SJCRH30 (cell line): ENCODE measurements at regions not wholly inside any gene's neighbourhood (a gene's known extent, or its start where the extent isn't known, plus 50 kb on each side); places are given as distances from the start of the nearest gene placed in this dataset.
"Not testable (repeated sequence)": the region's sequence is repeated elsewhere in the genome, so short reads cannot be mapped to it uniquely, and the experiment has no call there.

ENCODE experiments used
- DNase-seq, 2 experiments: peaks; one replicate each; pipeline ENCODE4 v3.0.0-alpha.2; 2015 to 2020
- H3K27ac ChIP-seq: fragments of 250-450 bp; sonication (Bioruptor Pico); 2 replicates; pipeline ENCODE4 v1.5.1; 2020; ENCODE audit warnings: mild to moderate bottlenecking, moderate library complexity
- H3K27me3 ChIP-seq: fragments of 250-450 bp; sonication (Bioruptor Pico); 2 replicates; pipeline ENCODE4 v1.5.1; 2020; ENCODE audit warnings: mild to moderate bottlenecking, moderate library complexity
- H3K36me3 ChIP-seq: fragments of 250-450 bp; sonication (Bioruptor Pico); 2 replicates; pipeline ENCODE4 v1.5.1; 2020; ENCODE audit warnings: mild to moderate bottlenecking, moderate library complexity
- H3K4me1 ChIP-seq: fragments of 250-450 bp; sonication (Bioruptor Pico); 2 replicates; pipeline ENCODE4 v1.5.1; 2020; ENCODE audit warnings: mild to moderate bottlenecking, moderate library complexity
- H3K4me3 ChIP-seq: fragments of 250-450 bp; sonication (Bioruptor Pico); 2 replicates; pipeline ENCODE4 v1.5.1; 2020; ENCODE audit warnings: mild to moderate bottlenecking, moderate library complexity
- H3K9me3 ChIP-seq: fragments of 250-450 bp; sonication (Bioruptor Pico); replicated peaks from 2 replicates; pipeline ENCODE4 v1.5.1; 2020; ENCODE audit warnings: mild to moderate bottlenecking, moderate library complexity

GRCh38 chr6:57915300-57915699 lies 597.9 kb downstream of the PRIM2 start:
- not testable (repeated sequence) for H3K4me3 ChIP-seq, H3K9me3 ChIP-seq, H3K27me3 ChIP-seq, H3K27ac ChIP-seq, DNase-seq, H3K4me1 ChIP-seq, H3K36me3 ChIP-seq

DNA sequence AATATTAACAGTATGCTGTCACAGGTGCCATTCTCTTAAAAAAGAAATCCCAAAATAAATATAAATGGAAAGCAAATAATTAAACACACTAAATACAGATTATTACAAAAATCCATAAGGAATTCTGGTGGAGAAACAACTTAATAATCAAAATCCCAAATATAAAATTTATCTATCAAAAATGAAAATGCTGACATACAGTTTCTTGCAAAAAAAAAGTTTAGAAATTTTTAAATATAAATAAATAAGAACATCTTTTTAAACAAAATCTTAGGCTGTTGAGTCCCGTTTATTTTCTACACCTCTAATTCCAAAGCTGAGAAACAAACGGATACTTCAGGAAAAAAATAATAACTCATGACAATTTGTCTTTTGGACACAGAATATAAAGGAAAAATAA lies 625.5 kb downstream of the PRIM2 start:
- not testable (repeated sequence) for H3K27me3 ChIP-seq, H3K27ac ChIP-seq, DNase-seq, H3K9me3 ChIP-seq, H3K36me3 ChIP-seq, H3K4me1 ChIP-seq, H3K4me3 ChIP-seq

- H3K4me3 ChIP-seq = not testable (repeated sequence)
These were observed 628.8 kb downstream of the PRIM2 start for GRCh38 chr6:57946084-57946768.

DNA sequence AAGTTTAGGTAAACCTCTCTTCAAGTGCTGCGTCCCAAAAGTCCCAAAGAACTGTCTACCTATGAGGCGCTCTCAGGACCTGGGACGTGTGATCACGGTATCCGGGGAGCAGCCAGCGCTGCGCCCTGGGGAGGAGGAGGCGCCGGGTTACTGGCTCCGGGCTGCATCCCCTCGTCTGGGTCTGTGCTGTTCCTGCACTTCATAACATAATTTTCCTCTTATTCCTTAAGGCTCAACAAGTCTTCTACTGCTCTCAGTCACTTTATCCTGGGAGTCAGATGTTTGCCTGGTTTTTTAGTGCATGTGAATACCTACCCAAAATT lies 629.3 kb downstream of the PRIM2 start:
- DNase-seq, H3K4me1 ChIP-seq, H3K9me3 ChIP-seq, H3K36me3 ChIP-seq, H3K27ac ChIP-seq, H3K4me3 ChIP-seq, H3K27me3 ChIP-seq: not testable (repeated sequence)

More at GRCh38 chr6:57946084-57946768, 628.8 kb downstream of the PRIM2 start:
- not testable (repeated sequence) for H3K9me3 ChIP-seq, H3K36me3 ChIP-seq, H3K27ac ChIP-seq, DNase-seq, H3K27me3 ChIP-seq, H3K4me1 ChIP-seq

GRCh38 chr6:57948481-57948880 lies 631.1 kb downstream of the PRIM2 start:
- DNase-seq, H3K27ac ChIP-seq, H3K9me3 ChIP-seq, H3K4me3 ChIP-seq, H3K36me3 ChIP-seq, H3K27me3 ChIP-seq, H3K4me1 ChIP-seq: not testable (repeated sequence)

DNA sequence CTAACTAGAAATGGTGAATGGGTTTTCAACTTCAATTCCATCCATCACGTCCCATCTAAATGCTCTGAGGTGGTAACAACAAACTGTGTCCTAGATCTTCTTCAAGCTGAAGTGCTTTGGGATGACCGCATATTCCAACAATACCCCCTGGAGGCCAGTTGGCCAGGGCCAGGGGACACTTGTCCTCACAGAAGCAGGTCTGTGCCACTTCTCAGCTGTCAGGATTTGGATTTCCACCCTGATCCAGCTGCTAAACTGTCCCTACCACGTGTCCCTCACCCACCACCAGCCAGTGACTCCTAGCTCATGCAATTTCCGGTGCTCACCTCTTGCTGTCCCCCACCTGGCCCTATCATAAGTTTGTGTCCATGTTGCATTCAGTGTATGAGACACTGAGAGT lies 633.0 kb downstream of the PRIM2 start:
- not testable (repeated sequence) for H3K27ac ChIP-seq, H3K27me3 ChIP-seq, DNase-seq, H3K9me3 ChIP-seq, H3K36me3 ChIP-seq, H3K4me1 ChIP-seq, H3K4me3 ChIP-seq

- H3K4me1 ChIP-seq, H3K36me3 ChIP-seq, H3K9me3 ChIP-seq, H3K27ac ChIP-seq, H3K27me3 ChIP-seq, DNase-seq, H3K4me3 ChIP-seq: not testable (repeated sequence)
These were observed 649.3 kb downstream of the PRIM2 start for GRCh38 chr6:57966757-57967156.

DNA sequence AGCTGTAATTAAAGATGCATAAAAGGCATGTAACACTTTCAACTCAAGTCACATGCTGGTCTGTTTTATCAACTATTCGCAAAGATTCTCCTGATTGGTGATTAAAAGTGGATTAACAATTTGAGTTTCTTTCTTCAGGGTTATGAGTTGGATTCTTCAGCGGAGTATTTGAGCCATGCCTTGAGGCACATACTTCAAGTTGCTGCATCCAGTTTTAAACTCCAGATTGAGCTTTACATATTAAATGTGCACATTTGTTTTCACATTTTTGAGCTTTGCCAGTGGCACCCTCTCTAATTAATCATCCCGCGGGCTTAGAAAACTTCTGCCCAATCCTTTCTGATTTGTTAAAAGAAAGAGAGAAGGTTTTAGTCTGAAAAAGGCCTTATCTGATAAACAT lies 654.5 kb downstream of the PRIM2 start:
- not testable (repeated sequence) for H3K9me3 ChIP-seq, H3K27ac ChIP-seq, H3K36me3 ChIP-seq, H3K27me3 ChIP-seq, H3K4me3 ChIP-seq, H3K4me1 ChIP-seq, DNase-seq

DNA sequence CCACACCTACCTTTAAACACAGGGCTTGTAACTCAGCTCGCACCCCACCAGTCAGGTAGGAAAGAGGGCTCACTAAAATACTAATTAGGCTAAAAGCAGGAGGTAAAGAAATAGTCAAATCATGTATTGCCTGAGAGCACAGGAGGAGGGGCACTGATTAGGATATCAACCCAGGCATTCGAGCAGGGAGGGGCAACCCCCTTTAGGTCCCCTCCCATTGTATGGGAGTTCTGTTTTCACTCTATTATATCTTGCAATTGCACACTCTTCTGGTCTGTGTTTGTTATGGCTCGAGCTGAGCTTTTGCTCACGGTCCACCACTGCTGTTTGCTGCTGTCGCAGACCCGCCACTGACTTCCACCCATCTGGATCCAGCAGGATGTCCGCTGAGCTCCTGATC lies 657.2 kb downstream of the PRIM2 start:
- no peaks in the 10 kb centered on the region; the same call in 1 of the 2 replicates for H3K36me3 ChIP-seq
- no peak overlapping the region for H3K4me3 ChIP-seq
- no peak for DNase-seq
- H3K9me3 ChIP-seq = no peaks in the 10 kb centered on the region
- H3K27ac ChIP-seq = no peak overlapping the region
- H3K4me1 ChIP-seq = no peaks in the 10 kb centered on the region
- H3K27me3 ChIP-seq = no peaks in the 10 kb centered on the region

- H3K27ac ChIP-seq, H3K4me1 ChIP-seq: not testable (repeated sequence)
These were observed 657.7 kb downstream of the PRIM2 start for GRCh38 chr6:57975127-57975526.

DNA sequence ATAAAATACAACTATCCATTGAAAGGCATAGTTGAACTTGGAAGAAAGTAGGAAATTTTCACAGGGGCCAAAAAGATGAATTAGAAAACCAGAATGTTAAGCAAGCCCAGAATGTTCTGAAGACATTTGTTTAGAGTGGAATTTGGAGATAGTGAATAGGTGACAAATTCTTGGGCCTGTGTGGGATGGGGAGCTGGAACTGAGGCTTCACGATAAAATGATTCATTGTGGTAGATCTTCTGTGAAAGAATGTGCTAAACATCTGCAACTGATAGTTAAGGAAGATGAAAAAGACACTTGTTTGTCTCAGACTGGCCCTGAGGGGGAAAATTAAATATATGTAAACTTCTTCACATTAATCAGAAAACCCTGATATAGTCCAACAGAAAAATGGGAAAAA lies 658.9 kb downstream of the PRIM2 start:
- not testable (repeated sequence) for DNase-seq, H3K27me3 ChIP-seq, H3K4me3 ChIP-seq, H3K9me3 ChIP-seq, H3K4me1 ChIP-seq, H3K36me3 ChIP-seq, H3K27ac ChIP-seq

More at GRCh38 chr6:57975127-57975526, 657.7 kb downstream of the PRIM2 start:
- not testable (repeated sequence) for DNase-seq, H3K27me3 ChIP-seq, H3K4me3 ChIP-seq, H3K9me3 ChIP-seq, H3K36me3 ChIP-seq

DNA sequence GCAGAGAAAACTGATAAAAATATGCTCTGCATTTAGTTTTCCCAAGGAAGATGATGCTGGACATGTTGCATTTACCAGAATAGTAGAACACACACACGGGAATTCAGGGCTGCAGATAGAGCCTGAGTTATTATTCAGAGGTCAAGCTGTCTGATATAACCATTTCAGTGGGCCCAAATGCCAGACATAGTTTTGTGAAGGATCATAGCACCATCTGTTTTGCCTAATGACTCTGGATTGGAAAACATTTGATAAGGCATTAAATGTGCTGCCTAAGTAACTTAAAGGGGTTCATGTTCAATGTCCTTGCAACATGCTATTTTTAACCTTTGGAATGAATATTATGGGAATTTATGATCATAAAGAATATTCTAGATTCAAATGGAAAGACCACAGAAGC lies 666.2 kb downstream of the PRIM2 start:
- H3K9me3 ChIP-seq, H3K27me3 ChIP-seq, H3K36me3 ChIP-seq, H3K4me3 ChIP-seq: not testable (repeated sequence)
- H3K4me1 ChIP-seq = peaks cover 25% of the 10 kb centered on the region
- peak; percentile 20 to 42 for DNase-seq
- peak overlapping the region; percentile 88 for H3K27ac ChIP-seq

DNA sequence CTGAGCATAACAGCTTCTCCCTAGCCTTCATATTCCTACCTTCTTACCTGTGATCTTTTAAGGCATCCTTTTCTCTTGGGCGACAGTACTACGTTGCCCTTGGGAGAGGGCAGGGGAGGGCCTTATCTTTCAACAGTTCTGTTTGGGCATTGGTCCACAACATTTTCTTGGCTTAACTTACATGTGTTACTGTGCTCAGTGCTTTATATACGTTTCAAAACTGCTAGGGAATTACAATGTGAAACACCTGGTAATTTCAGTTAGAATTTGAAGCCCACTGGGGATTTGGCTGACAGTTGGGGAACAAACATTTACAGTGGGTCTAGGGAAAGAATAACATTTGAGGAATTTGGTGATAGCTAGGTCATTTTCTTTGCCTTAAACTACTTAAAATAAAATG lies 667.1 kb downstream of the PRIM2 start:
- not testable (repeated sequence) for H3K27me3 ChIP-seq, H3K4me3 ChIP-seq, H3K9me3 ChIP-seq, H3K36me3 ChIP-seq
- Histone ChIP-seq H3K27ac (peak overlapping the region; percentile 88), H3K4me1 (peaks cover 25% of the 10 kb centered on the region)
- DNase-seq = peak; percentile 48 to 79

DNA sequence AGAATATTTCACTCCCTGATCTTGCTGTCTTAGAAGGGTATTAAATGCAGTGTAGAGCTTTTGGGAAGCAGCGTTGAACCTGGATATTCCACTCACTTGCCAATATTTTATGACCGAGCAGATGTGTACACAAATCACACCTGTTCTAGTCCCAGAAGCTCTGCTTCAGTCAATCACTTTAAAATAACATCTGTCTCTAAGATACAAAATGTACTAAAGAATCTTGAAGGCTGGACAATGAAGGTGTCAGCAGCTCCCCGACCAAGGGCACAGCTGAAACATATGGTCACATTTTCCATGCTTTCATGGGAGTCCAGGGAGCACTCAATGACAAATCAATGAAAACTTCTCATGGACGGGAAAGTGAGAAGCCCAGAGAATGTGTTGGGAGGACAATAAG lies 668.3 kb downstream of the PRIM2 start:
- peak; percentile 72 to 85 for DNase-seq
- H3K36me3 ChIP-seq, H3K27me3 ChIP-seq, H3K9me3 ChIP-seq: not testable (repeated sequence)
- Histone ChIP-seq H3K4me3 (peak overlapping the region; percentile 50), H3K27ac (peak overlapping the region; percentile 88), H3K4me1 (peaks cover 25% of the 10 kb centered on the region)

- Histone ChIP-seq H3K4me3 (peak overlapping the region; percentile 50), H3K27ac (peak overlapping the region; percentile 88), H3K4me1 (peaks cover 25% of the 10 kb centered on the region)
- not testable (repeated sequence) for H3K9me3 ChIP-seq, H3K36me3 ChIP-seq, H3K27me3 ChIP-seq
- peak in 1 of 2 experiments; percentile 39 for DNase-seq
These were observed 669.2 kb downstream of the PRIM2 start for GRCh38 chr6:57986584-57986983.

- not testable (repeated sequence) for H3K27ac ChIP-seq, H3K36me3 ChIP-seq, H3K27me3 ChIP-seq, H3K4me3 ChIP-seq, DNase-seq, H3K9me3 ChIP-seq
- peaks cover 12% of the 10 kb centered on the region for H3K4me1 ChIP-seq
These were observed 672.2 kb downstream of the PRIM2 start for GRCh38 chr6:57989520-57990080.
